Posterior vena cava (tissue), 2 donors: ENCODE measurements at regions not wholly inside any gene's neighbourhood (a gene's known extent, or its start where the extent isn't known, plus 50 kb on each side); places are given as distances from the start of the nearest gene placed in this dataset.

Experiments
- DNase-seq: peaks from one replicate; pipeline ENCODE4 v3.0.0-alpha.2; 2020; ENCODE audit warnings: low spot score
- intact Hi-C, 2 donors: fragments of 100-400 bp; cut with DNase I; formaldehyde crosslinking; loops; one replicate each; pipeline versions ENCODE4 v1.14.1 to v1.14.2; 2022 to 2023
- donor health status: DM: yes; HTN: yes; CAD: no.
- donor health status: DM: yes; HTN: yes; CAD: no.

GRCh38 chr5:67487862-67488261 lies 291.3 kb upstream of the CD180 start:
- DNase-seq = no peak
- intact Hi-C loops = no loop called here

- DNase-seq = no peak
- intact Hi-C loops = no loop called here
Measured at GRCh38 chr5:67483453-67484030, 286.9 kb upstream of the CD180 start.

GRCh38 chr5:67481362-67481761 lies 284.8 kb upstream of the CD180 start:
- intact Hi-C loops = no loop called here
- DNase-seq = no peak

- intact Hi-C loops = no loop called here
- no peak for DNase-seq
Measured at GRCh38 chr5:67478337-67478736, 281.7 kb upstream of the CD180 start.

DNA sequence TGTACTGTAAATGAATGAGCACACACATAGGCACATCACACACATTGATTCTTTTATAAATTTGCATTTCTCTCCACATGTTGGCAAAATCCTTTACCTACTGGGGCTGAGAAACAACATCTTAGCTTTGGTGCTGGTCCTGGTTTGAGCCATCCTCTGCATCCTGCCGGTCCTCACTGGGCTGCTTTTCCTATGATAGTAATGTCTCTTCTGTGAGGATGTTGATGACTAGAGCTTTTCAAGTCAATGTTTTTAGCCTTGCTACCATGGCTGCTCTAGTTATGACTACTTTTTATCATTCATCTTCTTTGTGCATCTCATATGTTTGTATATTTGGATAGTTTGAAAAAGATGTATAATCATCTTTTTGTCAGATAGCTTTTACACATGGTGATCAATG lies 280.4 kb upstream of the CD180 start:
- DNase-seq = no peak
- intact Hi-C loops = no loop called here

DNA sequence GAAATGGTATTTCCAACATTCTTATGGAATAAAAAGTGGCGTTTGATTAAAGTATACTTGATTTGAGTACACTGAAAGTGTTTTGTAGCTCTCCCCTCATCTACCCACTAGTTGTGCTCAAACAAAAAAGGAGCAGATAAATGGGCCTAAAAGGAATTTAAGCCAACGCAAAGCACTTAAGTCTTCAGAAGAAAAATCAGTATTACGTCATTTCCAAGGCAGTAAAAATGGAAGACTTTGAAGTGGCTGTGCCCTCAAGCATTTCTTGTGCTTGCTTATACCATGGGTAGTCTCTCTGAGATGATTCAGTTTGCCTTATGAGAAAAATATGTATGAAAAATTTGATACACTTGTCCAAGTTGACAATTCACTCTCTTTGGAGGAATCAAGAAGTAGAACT lies 279.9 kb upstream of the CD180 start:
- intact Hi-C loops = no loop called here
- DNase-seq = no peak

DNA sequence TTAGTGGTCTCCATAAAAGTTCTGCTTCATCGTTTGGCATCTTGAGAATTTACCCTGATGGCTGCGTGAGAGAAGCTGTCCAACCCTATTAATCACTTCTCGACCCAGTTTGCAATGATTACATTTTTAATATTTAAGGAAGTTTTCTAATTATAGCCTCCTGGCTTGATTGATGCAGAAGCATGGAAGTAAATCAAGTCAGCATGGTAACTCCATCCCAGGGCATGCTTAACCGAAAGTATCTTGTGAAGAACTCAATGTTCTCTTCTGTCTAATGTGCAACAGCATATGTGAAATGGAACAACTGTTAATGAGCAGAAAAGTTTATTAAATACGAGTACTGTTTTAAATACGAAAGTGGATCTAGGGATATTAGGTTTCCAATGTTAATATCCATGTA lies 278.9 kb upstream of the CD180 start:
- intact Hi-C loops = no loop called here
- DNase-seq = no peak

GRCh38 chr5:67474597-67475238 lies 278.1 kb upstream of the CD180 start:
- no peak for DNase-seq
- intact Hi-C loops = no loop called here

- DNase-seq = no peak
- intact Hi-C loops = no loop called here
Measured at GRCh38 chr5:67467110-67467509, 270.5 kb upstream of the CD180 start.

DNA sequence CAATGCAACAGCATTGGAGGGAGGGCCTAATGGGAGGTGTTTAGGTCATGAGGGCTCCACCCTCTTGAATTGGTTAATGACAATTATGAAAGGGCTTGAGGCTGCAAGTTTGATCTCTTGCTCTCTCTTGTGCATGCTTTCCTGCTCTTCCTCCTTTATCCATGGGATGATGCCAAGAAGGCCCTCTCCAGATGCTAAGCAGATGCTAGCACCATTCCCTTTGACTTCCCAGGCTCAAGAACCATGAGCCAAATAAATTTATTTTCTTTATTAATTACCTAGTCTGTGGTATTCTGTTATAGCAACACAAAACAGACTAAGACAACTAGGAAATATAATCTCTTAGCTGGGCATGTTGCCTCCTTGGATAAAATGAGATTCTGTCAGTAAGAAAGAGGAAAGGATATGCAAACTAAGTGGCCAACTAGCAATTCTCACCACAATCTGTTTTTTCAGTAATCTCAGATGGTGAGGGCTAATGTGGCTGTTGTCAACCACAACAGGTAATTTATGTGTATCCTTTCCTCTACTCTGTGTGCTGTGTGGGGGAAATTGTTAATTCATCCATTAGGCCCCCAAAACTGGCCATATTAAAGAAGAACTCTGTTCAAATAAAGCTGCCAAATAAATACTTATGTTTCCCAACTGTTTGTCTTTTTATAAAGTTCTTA lies 269.1 kb upstream of the CD180 start:
- DNase-seq = no peak

DNA sequence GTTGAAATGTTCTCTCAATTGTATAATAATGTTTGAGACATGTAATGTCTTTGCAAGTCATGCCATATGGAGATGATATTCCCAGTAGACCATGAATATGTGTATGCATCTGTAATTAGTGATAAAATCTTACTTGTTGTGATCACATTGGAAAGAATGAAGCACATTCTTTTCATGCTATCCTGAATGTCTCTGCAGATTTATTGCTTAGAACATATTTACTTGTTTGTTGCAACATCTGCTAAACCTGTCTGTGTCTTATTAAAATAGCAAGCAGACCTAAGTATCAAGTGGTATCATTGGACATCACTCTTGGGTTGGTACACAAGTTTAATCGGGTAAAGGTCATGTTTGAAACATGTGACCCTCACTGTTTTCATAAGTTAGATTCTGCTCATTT lies 265.5 kb upstream of the CD180 start:
- no peak for DNase-seq
- intact Hi-C loops = no loop called here

More for the DNA sequence above, 269.1 kb upstream of the CD180 start:
- intact Hi-C loops = no loop called here

DNA sequence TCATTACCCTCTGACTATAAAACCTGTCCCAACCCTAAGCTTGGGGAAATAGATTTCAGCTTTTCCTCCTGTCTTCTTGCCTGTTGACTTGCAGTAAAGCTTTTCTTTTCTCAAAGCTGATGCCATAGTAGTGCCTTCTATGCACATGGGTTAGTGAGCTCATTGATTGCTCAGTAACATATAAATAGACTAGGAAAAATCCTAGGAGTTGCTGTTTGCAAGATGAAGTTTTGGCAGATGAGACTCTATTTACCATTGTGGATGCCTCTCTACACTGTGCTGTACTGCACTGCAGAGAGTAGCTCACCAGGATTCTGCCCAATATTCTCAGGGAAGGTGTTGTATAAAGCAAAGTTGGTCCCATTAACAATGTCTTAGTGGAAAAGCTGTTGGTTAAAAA lies 262.7 kb upstream of the CD180 start:
- no peak for DNase-seq
- intact Hi-C loops = no loop called here

- intact Hi-C loops = no loop called here
Measured at GRCh38 chr5:67455970-67456369, 259.4 kb upstream of the CD180 start.

DNA sequence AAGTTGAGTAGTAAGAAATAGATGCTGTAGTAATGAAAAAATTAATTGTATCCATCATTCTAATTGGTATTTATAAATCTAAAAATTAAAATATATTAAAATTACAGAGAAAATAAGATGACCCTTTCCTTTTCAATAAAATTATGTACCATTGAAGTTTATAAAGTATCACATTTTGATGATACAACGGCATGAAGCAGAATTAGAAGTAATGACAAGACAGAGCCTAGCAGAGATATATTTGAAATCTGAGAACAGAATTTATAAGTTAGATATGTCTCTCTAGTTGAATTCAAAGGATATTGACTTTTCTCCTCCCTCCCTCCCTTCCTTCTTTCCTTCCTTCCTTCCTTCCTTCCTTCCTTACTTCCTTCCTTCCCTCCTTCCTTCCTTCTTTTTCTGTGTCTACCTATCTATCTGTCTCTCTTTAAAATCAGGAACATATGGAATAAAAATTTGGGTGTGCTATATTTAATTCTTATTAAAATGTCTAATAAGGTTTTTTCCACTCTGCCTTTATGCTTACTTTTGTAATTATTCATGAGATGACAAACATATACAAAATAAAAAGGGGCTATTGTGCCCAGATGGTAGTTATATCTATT lies 258.5 kb upstream of the CD180 start:
- no peak for DNase-seq
- intact Hi-C loops = no loop called here

More at GRCh38 chr5:67455970-67456369, 259.4 kb upstream of the CD180 start:
- DNase-seq = no peak

GRCh38 chr5:67453111-67453905 lies 256.7 kb upstream of the CD180 start:
- no peak for DNase-seq
- intact Hi-C loops = no loop called here

GRCh38 chr5:67451640-67452279 lies 255.2 kb upstream of the CD180 start:
- no peak for DNase-seq
- intact Hi-C loops = no loop called here

GRCh38 chr5:67447732-67448131 lies 251.1 kb upstream of the CD180 start:
- DNase-seq = no peak
- intact Hi-C loops = no loop called here

GRCh38 chr5:67437905-67438845 lies 241.6 kb upstream of the CD180 start:
- DNase-seq = no peak
- intact Hi-C loops = no loop called here
